Liver (tissue), 8 donors: ENCODE measurements at regions not wholly inside any gene's neighbourhood (a gene's known extent, or its start where the extent isn't known, plus 50 kb on each side); places are given as distances from the start of the nearest gene placed in this dataset.
A peak's percentile ranks its signal among the peaks of the same experiment; 100 is the strongest.

Experiments
- DNase-seq: peaks from one replicate; pipeline ENCODE4 v3.0.0-alpha.2; 2017; ENCODE audit warnings: low spot score
- H3K27ac ChIP-seq, 2 donors: one replicate each; pipeline ENCODE4 v1.7.0; 2013; ENCODE audit warnings: inconsistent platforms in 2 of 2, low read length in 2 of 2, control low read depth in 1 of 2, low read depth in 1 of 2, mild to moderate bottlenecking in 1 of 2
- H3K27me3 ChIP-seq, 4 donors: one replicate each; pipeline versions ENCODE4 v1.6.1 to v1.7.0; 2013; ENCODE audit warnings: low read length in 3 of 4, inconsistent platforms in 1 of 4, mild to moderate bottlenecking in 1 of 4, moderate library complexity in 1 of 4; ENCODE audit not compliant: control insufficient read depth in 4 of 4, insufficient read depth in 4 of 4
- H3K36me3 ChIP-seq, 4 donors: one replicate each; pipeline versions ENCODE4 v1.6.1 to v1.7.0; 2013; ENCODE audit warnings: low read length in 3 of 4, mild to moderate bottlenecking in 3 of 4, low read depth in 1 of 4, moderate library complexity in 1 of 4; ENCODE audit not compliant: control insufficient read depth in 4 of 4, insufficient read depth in 3 of 4
- H3K4me1 ChIP-seq, 4 donors: one replicate each; pipeline versions ENCODE4 v1.6.1 to v1.7.0; 2013; ENCODE audit warnings: low read length in 3 of 4, mild to moderate bottlenecking in 3 of 4, moderate library complexity in 1 of 4; ENCODE audit not compliant: control insufficient read depth in 4 of 4, insufficient read depth in 4 of 4
- H3K4me3 ChIP-seq, 3 donors: one replicate each; pipeline versions ENCODE4 v1.6.1 to v1.7.0; 2013; ENCODE audit warnings: low read length in 3 of 3, control low read depth in 1 of 3, low read depth in 1 of 3, mild to moderate bottlenecking in 1 of 3
- H3K9ac ChIP-seq, 2 donors: one replicate each; pipeline ENCODE4 v1.7.0; 2013; ENCODE audit warnings: low read length in 2 of 2, mild to moderate bottlenecking in 2 of 2, moderate library complexity in 2 of 2, control low read depth in 1 of 2, low read depth in 1 of 2
- H3K9me3 ChIP-seq, 4 donors: one replicate each; pipeline versions ENCODE4 v1.6.1 to v1.7.0; 2013; ENCODE audit warnings: low read length in 3 of 4; ENCODE audit not compliant: control insufficient read depth in 4 of 4
- ATF3 ChIP-seq: IDR thresholded peaks from 2 replicates; pipeline ENCODE4 v1.6.1; 2016; ENCODE audit warnings: antibody characterized with exemption
- CTCF ChIP-seq: fragments of 150-350 bp; IDR thresholded peaks from 2 replicates; pipeline ENCODE4 v1.5.1; 2017; ENCODE audit warnings: improper control_type of control experiment, low read depth, low read length; ENCODE audit not compliant: missing input control
- EGR1 ChIP-seq, 2 donors: IDR thresholded peaks; 2 replicates each; pipeline ENCODE4 v1.6.1; 2016 to 2018; ENCODE audit warnings: antibody characterized with exemption in 2 of 2, low read depth in 2 of 2
- FOXA1 ChIP-seq: IDR thresholded peaks from 2 replicates; pipeline ENCODE4 v1.6.1; 2016; ENCODE audit warnings: antibody characterized with exemption
- FOXA2 ChIP-seq: IDR thresholded peaks from 2 replicates; pipeline ENCODE4 v1.6.1; 2016; ENCODE audit warnings: antibody characterized with exemption
- HNF4A ChIP-seq, 2 donors: conservative IDR thresholded peaks; 2 replicates each; pipeline ENCODE4 v1.6.1; 2016; ENCODE audit warnings: antibody characterized with exemption in 2 of 2, mild to moderate bottlenecking in 2 of 2
- HNF4G ChIP-seq: IDR thresholded peaks from 2 replicates; pipeline ENCODE4 v1.6.1; 2016; ENCODE audit warnings: antibody characterized with exemption
- JUND ChIP-seq, 2 donors: IDR thresholded peaks; 2 replicates each; pipeline ENCODE4 v1.6.1; 2016; ENCODE audit warnings: antibody characterized with exemption in 2 of 2
- MAX ChIP-seq: IDR thresholded peaks from 2 replicates; pipeline ENCODE4 v1.6.1; 2016; ENCODE audit warnings: antibody characterized with exemption
- NR2F2 ChIP-seq: IDR thresholded peaks from 2 replicates; pipeline ENCODE4 v1.6.1; 2016; ENCODE audit warnings: antibody characterized with exemption
- RAD21 ChIP-seq, 2 donors: IDR thresholded peaks; 2 replicates each; pipeline ENCODE4 v1.6.1; 2016; ENCODE audit warnings: antibody characterized with exemption in 2 of 2, mild to moderate bottlenecking in 2 of 2
- RXRA ChIP-seq, 2 donors: IDR thresholded peaks; 2 replicates each; pipeline ENCODE4 v1.6.1; 2017 to 2018; ENCODE audit warnings: antibody characterized with exemption in 2 of 2, mild to moderate bottlenecking in 1 of 2
- TAF1 ChIP-seq: conservative IDR thresholded peaks from 2 replicates; pipeline ENCODE4 v1.6.1; 2016; ENCODE audit warnings: antibody characterized with exemption, mild to moderate bottlenecking
- YY1 ChIP-seq: IDR thresholded peaks from 2 replicates; pipeline ENCODE4 v1.6.1; 2016; ENCODE audit warnings: antibody characterized with exemption, mild to moderate bottlenecking
- WGBS: extraction: QIAGEN DNeasy Blood & Tissue Kit; methylation state at CpG from one replicate; pipeline ENCODE4 v1.1.7; 2013; 5-methylcytosine and 5-hydroxymethylcytosine counted together
- donor health status: healthy.
- donor health status: healthy.
- donor health status: healthy.
- donor health status: healthy.
- donor health status: healthy.

GRCh38 chr13:79034341-79034740 lies 371.7 kb downstream of the RBM26 start:
- H3K27me3 ChIP-seq: no peaks in the 10 kb centered on the region
- no peak overlapping the region for H3K27ac ChIP-seq
- no peak overlapping the region for H3K4me3 ChIP-seq
- no peak for TF ChIP-seq YY1
- no peak for TF ChIP-seq NR2F2
- TF ChIP-seq HNF4A (conservative IDR thresholded peaks at IDR 0.05): no peak
- no peak for TF ChIP-seq TAF1
- TF ChIP-seq RAD21 (IDR thresholded peaks at IDR 0.05): no peak
- no peak for TF ChIP-seq HNF4G
- TF ChIP-seq JUND (IDR thresholded peaks at IDR 0.05): no peak
- no peak for TF ChIP-seq MAX
- no peak overlapping the region for H3K9ac ChIP-seq
- H3K36me3 ChIP-seq: no peaks in the 10 kb centered on the region
- H3K9me3 ChIP-seq: peaks cover 0 to 1% (median 0%) of the 10 kb centered on the region in 4 donors
- H3K4me1 ChIP-seq: no peaks in the 10 kb centered on the region
- no peak for DNase-seq
- WGBS: 53% methylated on average over 7 of the region's 7 CpGs

- no peak for DNase-seq
- H3K9ac ChIP-seq: no peak overlapping the region
- H3K4me1 ChIP-seq: no peaks in the 10 kb centered on the region
- TF ChIP-seq RXRA (IDR thresholded peaks at IDR 0.05): no peak
- no peak for TF ChIP-seq ATF3
- TF ChIP-seq CTCF: no peak
- no peak for TF ChIP-seq RAD21 (IDR thresholded peaks at IDR 0.05)
- no peak for TF ChIP-seq HNF4G
- no peak for TF ChIP-seq EGR1 (IDR thresholded peaks at IDR 0.05; ENCODE audit: low read depth in 2 of 2)
- no peak for TF ChIP-seq HNF4A (conservative IDR thresholded peaks at IDR 0.05)
- no peak for TF ChIP-seq MAX
- TF ChIP-seq TAF1: no peak
- TF ChIP-seq NR2F2: no peak
- TF ChIP-seq JUND (IDR thresholded peaks at IDR 0.05): no peak
- no peak for TF ChIP-seq FOXA1
- TF ChIP-seq FOXA2: no peak
- 75% methylated on average over 2 of the region's 2 CpGs for WGBS
- H3K4me3 ChIP-seq: no peak overlapping the region
- no peaks in the 10 kb centered on the region for H3K9me3 ChIP-seq
- H3K36me3 ChIP-seq: no peaks in the 10 kb centered on the region
- no peaks in the 10 kb centered on the region for H3K27me3 ChIP-seq
- H3K27ac ChIP-seq: no peak overlapping the region
Measured at GRCh38 chr13:79030513-79030912, 371.6 kb upstream of the OBI1 start.

- no peak for DNase-seq
- H3K9ac ChIP-seq: no peak overlapping the region
- H3K27ac ChIP-seq: no peak overlapping the region
- TF ChIP-seq RAD21 (IDR thresholded peaks at IDR 0.05) (peak in 1 of 2 donors; percentile 27), NR2F2 (no peak), MAX (no peak)
- 93% methylated on average over 2 of the region's 2 CpGs for WGBS
- no peaks in the 10 kb centered on the region for H3K36me3 ChIP-seq
- H3K27me3 ChIP-seq: no peaks in the 10 kb centered on the region
- H3K4me1 ChIP-seq: no peaks in the 10 kb centered on the region
- peaks cover 4 to 17% (median 11%) of the 10 kb centered on the region in 4 donors for H3K9me3 ChIP-seq
- H3K4me3 ChIP-seq: peak overlapping the region in 2 of 3 donors; percentile 4 to 41
Measured at GRCh38 chr13:79018166-79018565, 359.2 kb upstream of the OBI1 start.
